Inferior parietal cortex (tissue), 1 donor: ENCODE measurements at regions not wholly inside any gene's neighbourhood (a gene's known extent, or its start where the extent isn't known, plus 50 kb on each side); places are given as distances from the start of the nearest gene placed in this dataset.
"Not testable (repeated sequence)": the region's sequence is repeated elsewhere in the genome, so short reads cannot be mapped to it uniquely, and the experiment has no call there.

Source experiments
- DNase-seq: peaks from one replicate; pipeline ENCODE4 v3.0.0-alpha.2; 2016; ENCODE audit errors: extremely low spot score

DNA sequence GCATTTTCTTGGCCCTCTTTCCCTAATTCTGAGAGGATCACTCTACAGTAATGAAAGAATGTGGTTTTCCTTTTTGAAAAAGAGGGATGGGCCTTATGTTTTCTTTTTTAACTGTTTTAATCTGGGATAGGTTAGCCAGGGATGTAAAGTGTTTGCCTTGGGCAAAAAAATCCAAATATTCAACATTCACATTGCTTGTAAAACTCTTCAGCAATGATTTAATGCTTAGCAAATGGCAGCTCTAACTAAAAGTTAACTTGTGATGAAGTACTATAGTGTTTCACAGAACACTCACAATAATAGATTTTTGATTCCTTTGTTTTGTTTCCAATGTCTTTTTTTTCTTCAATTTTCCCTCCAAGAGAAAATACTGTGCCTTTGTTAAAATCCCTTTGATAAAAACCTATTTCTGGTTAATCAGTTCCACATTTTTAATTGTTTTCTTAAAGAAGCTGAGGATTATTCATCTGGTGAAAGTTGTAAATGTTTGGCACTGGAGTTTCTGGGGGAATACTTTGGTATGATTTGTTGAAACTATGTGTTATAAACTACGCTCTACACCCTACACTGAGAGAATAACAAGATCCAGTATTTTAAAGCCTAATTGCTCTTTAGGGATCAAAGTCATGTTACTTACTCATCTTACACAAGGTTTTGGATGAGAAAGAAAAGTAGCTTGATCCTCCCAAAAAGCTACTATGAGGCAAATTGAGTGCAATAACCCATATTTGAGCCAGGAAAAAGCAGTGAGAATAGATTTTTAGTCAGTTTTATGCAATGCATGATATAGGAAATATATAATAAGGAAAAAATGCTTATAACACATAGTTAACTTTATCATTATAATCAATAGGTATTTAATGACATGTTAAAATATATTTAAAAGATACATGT, 335.8 kb downstream of the EPHA7 start:
- DNase-seq: no peak

DNA sequence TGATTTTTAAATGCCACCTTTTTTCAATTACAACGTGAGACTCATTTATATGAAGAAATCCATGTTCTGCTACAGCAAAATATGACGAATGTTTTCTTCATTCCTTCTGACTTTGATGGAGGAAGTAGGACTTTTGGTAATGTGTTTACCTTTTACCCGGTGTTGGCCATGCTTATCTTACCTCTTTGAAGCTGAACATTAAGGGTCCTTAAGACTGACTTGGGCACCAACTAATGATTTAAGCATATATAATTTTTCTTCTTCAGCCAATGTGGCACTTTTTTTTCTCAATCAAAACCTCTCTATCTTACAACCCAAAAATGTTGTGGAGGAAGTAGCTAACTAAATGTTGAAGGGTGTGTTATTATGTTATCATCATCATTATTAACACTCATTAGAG, 337.5 kb downstream of the EPHA7 start:
- no peak for DNase-seq

DNA sequence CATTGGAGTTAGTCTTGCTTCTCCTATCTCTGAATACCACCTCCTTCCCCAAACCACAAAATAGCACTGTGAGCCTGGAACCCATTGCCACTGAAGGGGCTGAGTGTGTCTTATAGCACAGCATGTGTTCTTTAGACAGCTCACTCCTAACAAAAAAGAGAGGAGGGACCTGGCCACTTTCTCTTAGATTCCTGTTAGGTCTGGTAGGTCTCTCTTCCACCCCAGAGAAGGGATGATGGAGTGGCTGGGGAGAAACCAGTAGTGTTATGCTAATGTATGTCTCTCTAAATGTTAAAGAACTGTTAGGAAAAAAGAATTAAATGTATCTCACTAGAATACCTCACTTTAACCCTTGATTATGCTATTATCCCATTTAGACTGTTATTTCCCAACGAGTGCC, 340.3 kb downstream of the EPHA7 start:
- no peak for DNase-seq

DNA sequence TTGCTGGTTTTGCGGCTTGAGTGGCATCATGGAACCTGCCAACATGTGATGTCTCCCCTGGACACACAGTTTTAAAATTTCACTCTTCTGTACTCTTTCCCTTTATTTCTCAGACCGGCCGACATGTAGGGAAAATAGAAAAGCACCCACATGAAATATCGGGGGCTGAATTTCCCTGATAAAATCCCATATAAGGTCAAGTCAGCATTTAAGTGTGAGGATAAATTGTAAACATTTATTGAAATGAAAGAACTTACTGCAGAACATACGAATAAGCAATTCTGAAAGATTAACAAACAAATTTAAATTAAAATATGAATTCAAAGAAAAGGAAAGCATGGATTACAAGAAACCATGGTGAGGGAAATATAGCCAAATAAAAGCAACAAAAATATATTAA, 345.5 kb downstream of the EPHA7 start:
- DNase-seq: no peak

DNA sequence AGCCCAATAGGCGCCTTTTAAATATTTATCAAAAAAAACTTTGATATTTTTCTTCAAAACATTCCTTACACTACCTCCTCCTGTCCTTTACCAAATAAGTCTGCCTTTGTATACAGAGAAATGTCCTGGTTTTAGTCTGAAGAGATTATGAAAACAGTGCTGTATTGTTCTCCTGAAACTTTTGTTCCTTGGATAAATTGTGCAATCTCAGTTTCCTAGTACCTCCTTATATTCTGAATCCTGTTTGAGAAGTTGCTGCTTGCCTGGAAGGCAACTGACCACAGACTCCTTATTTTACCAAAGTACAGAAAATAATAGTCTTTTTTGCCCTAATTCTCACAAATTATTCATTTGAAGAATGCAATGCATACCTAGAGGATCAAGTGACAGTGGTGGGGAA, 349.5 kb downstream of the EPHA7 start:
- no peak for DNase-seq

DNA sequence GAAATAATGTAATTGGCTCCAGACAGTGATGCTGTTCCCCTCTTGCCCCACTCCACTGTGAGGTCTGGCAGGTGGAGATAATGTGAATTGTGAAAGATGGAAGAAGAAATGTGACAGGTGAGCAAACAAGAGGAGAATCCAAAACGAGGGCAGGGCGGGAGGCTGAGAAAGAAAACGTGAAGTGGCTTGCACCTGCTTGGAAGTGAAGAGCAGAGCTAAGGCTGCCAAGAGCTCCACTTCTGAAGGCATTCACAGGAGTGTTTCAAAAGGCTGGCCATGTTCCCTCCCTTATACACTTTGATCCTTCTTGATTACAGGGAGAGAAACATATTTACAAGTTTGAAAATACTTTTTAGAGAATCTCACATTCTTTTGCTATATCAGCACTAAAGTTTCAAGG, 359.4 kb downstream of the EPHA7 start:
- DNase-seq: no peak

DNA sequence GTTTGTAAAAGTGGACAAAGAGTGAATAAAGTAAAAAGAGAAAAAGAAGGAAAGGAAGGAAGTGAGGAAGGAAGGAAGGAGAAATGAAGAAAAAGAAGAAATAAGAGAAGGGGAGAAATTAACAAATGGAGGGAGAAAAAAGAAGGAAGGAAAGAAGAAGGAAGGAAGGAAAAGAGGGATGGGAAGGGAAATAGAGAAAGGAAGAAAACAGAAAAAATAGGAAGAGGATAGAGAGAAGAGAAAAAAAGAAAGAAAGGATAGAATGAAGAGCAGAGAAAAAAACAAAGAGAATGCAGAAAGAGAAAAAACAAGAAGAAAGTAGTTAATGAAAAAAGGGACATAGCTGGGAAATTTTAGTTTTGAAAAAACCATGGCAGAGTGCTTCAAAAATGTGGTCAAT, 361.8 kb downstream of the EPHA7 start:
- no peak for DNase-seq

DNA sequence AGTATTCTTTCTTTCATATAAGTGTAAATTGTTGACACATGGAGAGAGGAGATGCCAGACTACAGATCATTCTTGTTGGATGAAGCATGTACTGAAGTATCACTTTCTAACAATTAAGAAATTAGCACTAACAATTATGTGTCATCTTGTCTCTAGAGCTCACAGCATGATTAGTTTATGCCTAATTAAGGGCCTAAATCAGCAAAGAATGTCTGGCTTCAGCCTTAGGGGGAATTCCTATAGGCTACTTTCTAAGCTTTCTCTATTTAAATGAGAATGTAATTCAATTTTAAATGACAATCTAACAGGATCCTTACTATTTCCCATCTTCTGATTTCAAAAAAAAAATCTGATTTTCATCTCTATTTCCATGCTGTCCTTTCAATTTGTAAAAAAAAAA, 371.0 kb downstream of the EPHA7 start:
- DNase-seq: no peak

DNA sequence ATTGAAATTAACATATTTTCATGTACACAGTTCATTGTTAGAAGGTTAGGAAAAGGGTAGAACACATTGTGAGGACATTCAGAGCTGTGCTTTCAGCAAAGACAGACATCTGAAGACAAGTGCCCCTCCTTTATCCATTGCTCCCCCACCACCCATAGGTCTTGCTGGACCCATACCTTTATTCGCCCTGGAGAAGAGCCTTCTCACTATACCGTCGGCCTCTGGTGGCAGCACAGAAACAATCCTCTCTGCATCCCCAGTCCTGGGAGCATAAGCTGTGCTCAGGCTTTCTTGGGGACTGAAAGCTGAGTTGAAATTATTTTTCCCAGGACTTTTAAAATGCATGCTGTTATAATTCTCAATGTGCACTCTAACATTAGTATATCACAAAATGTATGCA, 372.3 kb downstream of the EPHA7 start:
- DNase-seq: no peak

DNA sequence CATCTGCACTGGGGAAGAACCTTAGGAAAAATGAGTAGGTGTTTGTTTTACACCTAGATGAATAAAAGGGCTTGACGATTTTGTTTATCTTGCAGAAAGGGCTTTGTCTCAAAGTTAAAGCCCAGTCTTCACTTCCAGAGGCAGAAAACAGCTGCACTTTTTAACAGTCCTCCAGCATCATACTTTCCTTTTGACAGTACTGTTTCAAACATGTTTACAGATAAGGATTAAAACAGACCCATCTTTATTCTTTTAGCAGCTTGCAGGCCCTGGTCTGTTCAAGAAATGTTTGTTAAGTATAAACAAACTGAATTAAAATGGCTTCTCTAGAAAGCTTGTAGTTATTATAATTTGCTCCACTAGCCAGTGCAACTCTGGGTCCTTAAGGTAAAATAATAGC, 374.2 kb downstream of the EPHA7 start:
- DNase-seq: no peak

DNA sequence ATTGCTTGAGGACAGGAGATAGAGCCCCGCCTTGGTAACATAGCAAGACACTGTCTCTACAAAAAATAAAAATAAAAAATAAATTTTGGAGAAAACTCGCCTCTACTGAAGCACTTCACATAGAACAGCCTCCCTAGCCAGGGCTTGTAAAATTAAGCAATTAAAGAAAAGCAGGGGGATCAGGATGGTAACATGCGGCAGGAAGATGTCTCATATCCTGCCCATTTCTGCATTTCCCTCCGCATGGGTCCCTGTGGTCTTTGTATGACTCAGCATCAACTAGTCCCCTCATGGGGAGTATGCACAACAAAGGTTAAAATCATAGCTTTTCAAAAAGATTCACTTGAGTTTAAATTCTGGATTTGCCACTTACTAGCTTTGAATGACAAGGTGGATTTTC, 379.0 kb downstream of the EPHA7 start:
- DNase-seq: no peak

DNA sequence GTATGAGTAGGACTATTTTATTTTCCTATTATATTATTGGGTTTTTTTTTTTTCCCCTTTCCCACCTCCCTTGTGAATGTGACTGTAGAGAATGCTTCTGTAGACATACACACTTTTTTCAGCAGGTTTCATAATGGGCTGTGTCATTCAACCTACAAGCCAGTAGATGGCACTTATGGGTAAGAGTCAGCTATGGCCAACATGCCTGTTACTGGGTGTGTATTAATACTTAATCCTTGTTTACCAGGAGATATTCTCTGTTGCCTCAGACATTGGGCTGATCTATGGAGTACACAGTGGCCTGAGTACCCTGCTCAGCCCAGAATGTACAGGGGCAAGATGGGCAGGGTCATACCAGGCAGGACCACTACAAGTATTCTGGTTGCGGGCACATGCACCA, 382.5 kb downstream of the EPHA7 start:
- DNase-seq: no peak

DNA sequence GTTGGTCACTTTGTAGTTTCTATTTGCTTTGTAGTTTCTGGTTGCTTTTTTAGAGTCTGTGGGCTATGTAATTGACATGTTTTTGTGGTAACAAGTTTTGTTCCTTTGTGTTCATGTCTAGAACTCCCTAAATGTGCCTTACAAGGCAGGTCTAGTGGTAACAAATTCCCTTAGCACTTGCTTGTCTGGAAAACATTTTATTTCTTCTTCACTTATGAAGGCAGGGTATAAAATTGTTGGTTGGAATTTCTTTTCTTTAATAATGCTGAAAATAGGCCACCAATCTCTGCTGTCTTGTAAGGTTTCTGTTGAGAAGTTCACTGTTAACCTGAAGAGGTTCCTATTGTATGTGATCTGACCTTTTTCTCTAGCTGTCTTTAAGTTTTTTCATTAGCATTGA, 383.6 kb downstream of the EPHA7 start:
- no peak for DNase-seq

DNA sequence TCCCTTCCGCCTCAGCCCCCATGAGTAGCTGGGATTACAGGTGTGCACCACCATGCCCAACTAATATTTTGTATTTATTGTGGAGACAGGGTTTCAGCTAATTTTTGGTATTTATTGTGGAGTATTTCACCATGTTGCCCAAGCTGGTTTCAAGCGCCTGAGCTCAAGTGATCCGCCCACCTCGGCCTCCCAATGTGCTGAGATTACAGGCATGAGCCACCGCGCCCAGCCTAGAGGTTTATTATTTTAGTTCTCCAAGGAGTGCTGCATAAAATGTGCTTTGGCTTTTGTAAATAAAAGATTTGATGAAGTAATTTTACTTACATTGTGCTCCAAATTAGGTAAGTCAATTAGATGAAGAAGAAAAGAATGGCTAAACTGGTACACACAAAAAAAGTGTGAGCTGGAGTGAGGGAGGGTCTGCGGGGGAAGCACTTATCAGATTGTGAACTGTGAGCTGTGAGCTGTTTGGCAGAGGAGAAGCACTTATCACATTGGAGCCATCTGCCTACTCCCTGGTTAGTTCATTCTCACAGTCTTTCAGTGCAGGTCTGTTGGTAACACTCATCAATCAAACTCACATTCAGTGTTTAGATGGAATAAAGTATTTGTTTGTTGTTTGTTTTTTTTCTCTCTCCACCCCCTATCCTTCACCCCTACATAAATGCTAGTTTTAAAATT, 398.0 kb downstream of the EPHA7 start:
- no peak for DNase-seq

DNA sequence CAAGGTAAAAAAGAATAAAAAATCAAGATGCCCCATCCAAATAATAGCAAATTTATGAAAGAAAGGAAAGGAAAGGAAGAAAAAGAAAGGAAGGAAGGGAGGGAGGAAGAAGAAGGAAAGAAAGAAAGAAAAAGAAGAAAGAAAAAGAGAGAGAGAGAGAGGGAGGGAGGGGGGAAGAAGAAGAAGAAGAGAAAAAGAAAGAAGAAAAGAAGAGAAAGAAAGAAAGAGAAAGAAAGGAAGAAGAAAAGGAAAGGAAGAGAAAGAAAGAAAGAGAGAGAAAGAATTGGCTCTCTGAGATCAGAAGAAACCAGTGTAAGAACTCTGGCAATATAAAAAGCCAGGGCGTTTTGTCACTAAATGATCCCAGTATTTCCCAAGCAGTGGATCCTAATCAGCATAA, 401.7 kb downstream of the EPHA7 start:
- no peak for DNase-seq

DNA sequence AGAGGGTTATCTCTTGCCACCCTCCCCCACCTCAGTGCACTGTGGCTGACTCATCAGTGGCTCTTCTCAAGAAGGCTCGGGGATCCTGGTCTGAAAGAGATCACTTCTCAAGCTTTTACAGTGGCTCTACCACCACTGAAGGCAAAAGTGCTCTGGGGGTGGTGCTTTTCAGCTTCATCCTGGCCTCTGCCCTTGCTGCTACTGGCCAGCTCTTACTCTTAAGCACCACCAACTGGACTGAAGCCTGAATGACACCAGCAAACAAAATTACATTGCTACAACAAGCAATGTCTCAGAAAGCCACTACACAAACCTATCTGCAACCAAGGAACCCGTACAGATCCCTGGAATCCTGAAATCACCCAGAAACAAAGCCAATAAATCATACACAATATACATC, 402.1 kb downstream of the EPHA7 start:
- no peak for DNase-seq

DNA sequence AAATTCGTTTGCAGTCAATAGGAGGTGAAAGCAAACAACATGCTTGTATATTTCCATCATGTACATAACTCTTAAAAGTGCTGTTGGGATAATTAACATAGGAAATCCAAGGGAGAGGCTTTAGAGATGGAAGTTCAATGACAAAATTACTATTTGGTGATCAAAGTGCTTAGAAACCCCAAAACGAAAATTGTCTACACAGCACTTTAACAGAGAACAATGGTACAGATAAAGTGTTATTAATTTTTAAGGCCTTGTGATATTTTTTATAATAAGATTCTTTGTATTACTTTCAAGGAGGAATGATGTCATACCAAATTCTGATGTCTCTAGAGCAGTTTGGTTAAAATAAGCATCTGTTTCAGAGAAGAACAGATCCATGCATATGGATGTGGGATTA, 406.3 kb downstream of the EPHA7 start:
- DNase-seq: no peak

DNA sequence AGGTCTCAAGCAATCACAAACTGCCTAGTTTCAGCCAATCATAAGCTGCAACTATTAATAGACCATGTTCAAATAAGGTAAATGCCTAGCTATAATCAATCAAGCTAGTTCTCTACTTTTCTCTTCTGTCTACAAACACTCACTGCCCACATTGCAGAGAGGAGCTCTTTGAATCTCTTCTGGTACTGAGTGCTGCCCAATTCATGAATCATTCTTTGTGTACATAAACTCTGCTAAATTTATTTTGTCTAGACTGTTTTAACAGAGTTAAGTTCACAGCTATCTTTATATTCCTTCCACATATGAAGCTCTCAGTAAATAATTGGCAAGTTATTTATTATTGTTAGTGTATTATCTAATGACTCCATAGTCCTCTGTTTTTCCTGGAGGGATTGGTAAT, 411.0 kb downstream of the EPHA7 start:
- no peak for DNase-seq

DNA sequence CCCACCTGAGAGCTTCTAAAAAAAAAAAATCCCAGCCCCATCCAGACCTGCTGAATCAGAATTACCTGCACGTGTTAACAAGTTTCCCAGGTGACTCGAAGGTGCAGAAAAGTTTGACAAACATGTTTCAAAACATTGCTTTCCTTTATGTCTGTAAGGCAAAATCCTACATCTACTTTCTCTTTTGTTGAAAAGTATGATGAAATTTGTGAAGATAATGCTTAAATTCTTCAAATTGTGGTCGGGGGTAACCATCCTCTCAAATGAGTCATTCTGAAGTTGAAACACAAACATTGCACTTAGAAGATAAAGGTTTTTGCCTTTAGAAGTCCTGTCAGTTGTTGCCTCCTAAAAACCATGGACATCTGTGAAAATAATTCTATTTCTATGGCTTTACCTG, 429.7 kb downstream of the EPHA7 start:
- no peak for DNase-seq

DNA sequence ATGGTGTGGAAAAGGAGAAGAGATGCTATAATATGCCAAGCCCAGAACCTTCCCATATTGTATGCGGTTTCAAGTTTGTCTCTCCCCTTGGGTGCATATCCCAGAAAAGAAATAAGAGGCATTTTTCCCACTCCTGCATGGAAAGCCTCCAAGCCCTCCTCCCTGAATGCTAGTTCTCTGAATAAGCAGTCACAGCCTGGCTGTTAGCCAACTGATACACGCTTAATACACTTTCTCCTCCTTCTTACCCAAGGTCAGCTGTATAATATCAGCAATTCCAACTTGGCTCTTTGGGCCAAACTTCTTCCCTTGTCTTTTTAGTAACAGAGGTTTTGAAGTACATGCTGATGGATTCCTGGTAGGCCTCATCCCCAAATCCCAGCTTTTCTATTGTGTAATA, 440.1 kb downstream of the EPHA7 start:
- DNase-seq: no peak

DNA sequence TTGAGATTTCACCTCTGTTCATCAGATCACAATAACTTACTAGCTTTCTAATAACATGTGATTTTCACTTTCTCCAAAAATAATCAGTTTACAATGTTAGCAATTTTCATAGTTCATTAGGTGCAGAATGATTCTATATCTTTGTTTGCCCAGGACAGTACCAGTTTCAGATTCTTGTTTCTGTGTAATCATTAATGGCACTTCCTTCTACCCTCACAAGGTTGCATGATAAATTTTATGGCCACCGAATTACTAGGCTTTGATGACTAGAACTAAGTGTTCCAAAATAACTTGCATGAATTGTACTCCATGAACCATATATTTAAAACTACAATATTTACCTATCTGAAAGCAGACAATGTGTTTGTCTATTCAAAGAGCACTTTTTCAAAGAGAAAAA, 442.3 kb downstream of the EPHA7 start:
- no peak for DNase-seq

DNA sequence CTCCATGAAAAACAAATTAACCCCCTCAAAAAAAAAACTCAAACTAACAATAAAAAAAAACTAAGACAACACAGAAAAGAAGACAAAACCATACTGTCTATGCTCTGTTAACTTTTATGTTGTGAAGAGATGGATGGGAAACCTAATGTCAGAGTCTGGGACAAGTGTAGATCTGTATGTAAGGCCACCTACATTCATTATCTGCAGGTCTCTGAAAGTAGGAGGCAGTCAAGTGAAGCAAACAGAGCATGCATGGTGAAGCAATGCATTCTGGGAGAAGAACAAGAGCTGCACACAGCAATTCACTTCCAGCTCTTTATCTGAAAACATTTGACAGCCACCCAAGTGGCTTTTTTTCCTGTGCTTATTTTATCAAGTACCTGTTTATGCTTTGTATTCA, 452.0 kb downstream of the EPHA7 start:
- no peak for DNase-seq

DNA sequence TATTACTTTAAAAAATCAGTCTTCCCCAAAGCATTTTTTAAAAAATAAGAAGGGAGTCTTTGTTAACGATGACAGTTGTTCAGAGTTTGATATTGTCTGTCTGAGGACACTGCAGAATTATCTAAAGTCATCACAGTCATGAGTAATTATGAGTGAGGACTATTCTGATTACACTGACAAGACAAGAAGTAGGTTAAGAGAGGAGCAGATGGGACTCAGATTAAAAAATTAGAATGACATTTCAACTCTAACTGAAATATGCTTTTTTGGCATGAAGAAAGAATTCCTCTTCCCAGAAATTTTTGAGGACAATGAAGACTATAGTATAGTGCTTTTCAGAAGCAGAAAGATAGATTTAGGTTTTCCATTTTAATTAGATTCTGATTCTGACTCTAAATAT, 456.5 kb downstream of the EPHA7 start:
- no peak for DNase-seq

DNA sequence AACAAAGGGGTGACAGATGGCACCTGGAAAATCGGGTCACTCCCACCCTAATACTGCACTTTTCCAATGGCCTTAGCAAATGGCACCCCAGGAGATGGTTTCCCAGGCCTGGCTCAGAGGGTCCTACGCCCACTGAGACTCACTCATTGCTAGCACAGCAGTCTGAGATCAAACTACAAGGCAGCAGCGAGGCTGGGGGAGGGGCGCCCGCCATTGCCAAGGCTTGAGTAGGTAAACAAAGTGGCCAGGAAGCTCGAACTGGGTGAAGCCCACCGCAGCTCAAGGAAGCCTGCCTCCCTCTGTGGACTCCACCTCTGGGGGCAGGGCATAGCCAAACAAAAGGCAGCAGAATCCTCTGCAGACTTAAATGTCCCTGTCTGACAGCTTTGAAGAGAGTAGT, 467.2 kb downstream of the EPHA7 start:
- not testable (repeated sequence) for DNase-seq
